ENCODE measurements at regions not wholly inside any gene's neighbourhood (a gene's known extent, or its start where the extent isn't known, plus 50 kb on each side); places are given as distances from the start of the nearest gene placed in this dataset.

DNA sequence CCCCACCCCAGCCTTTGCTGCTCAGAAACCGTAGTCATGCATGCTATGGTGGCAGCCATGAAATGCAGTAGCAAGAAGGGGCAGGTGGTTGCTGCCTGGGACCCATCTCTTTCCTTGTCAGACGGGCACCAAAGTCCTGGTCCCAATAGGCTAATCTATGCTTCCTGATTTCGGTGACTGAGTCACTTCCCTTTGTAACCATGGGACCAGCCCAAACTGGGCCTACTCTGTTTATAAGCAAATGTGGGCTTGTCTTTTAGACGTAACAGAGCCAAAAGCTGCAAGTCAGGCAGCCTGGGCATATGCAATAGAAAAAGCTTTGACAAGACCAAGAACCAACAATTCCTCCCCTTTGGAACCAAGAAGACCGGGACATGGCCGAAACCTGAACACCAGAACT, 99.1 kb upstream of the RBBP6 start:
- Histone ChIP-seq H2AK9ac (replicated peaks; ENCODE audit: low read depth, low read length, poor library complexity) (no peak overlapping the region), H4K20me1 (ENCODE audit: insufficient read depth, low read length) (no peaks in the 10 kb centered on the region), H3K36me3 (ENCODE audit: control insufficient read depth, insufficient read depth, low read length) (no peaks in the 10 kb centered on the region), H3K4ac (ENCODE audit: low read depth, low read length) (no peak overlapping the region), H3K79me1 (ENCODE audit: low read depth in 1 of 2, low read length in 2 of 2) (no peaks in the 10 kb centered on the region), H4K5ac (ENCODE audit: low read depth, low read length) (no peak overlapping the region), H3K4me3 (ENCODE audit: insufficient read depth, low read depth, low read length) (no peak overlapping the region), H3K9me3 (ENCODE audit: control insufficient read depth, insufficient read depth, low read length) (no peaks in the 10 kb centered on the region), H2BK5ac (ENCODE audit: low read depth, low read length, poor library complexity, severe bottlenecking) (no peak overlapping the region), H3K27ac (ENCODE audit: insufficient read depth, low read length) (no peak overlapping the region), H4K8ac (ENCODE audit: low read depth in 2 of 2, low read length in 2 of 2) (no peak overlapping the region), H3K9ac (ENCODE audit: low read depth, low read length) (no peak overlapping the region), H4K91ac (ENCODE audit: insufficient read depth, low read depth, low read length) (no peak overlapping the region), H2AK5ac (ENCODE audit: low read depth, low read length) (no peak overlapping the region), H3K9me1 (ENCODE audit: insufficient read depth, low read length) (no peaks in the 10 kb centered on the region), H3K23ac (ENCODE audit: low read depth, low read length) (no peak overlapping the region), H3K27me3 (ENCODE audit: control insufficient read depth, insufficient read depth, low read length) (no peaks in the 10 kb centered on the region), H3K14ac (replicated peaks; ENCODE audit: low read depth, low read length) (no peak overlapping the region), H3K4me2 (ENCODE audit: low read depth, low read length) (no peak overlapping the region), H2AFZ (replicated peaks; ENCODE audit: low read length, poor library complexity) (no peak overlapping the region), H2BK20ac (ENCODE audit: low read depth, low read length) (no peak overlapping the region), H3K56ac (ENCODE audit: extremely low read depth, insufficient read depth, low read length) (no peak overlapping the region), H2BK15ac (ENCODE audit: low read depth, low read length) (no peak overlapping the region), H2BK120ac (ENCODE audit: low read depth, low read length) (no peak overlapping the region), H3K18ac (ENCODE audit: low read depth, low read length) (no peak overlapping the region), H3K4me1 (ENCODE audit: control insufficient read depth, insufficient read depth, low read length) (no peaks in the 10 kb centered on the region)
- dilution Hi-C loops (cut with HindIII; ENCODE audit: low sequenced_read_pairs, unreplicated experiment), result no loop called here
- WGBS, 2 experiments (ENCODE audit: extremely low coverage in 2 of 2, insufficient read length in 1 of 2), result 60% methylated on average over 1 of the region's 6 CpGs; no CpG with 5 or more reads in 1 of the 2 experiments
- no peak for TF ChIP-seq RFX5 (IDR thresholded peaks at IDR 0.05; ENCODE audit: low read depth, low read length)
- no peak for TF ChIP-seq RAD21 (IDR thresholded peaks at IDR 0.05; ENCODE audit: low read length)
- TF ChIP-seq FOS (IDR thresholded peaks at IDR 0.05; ENCODE audit: low read depth, low read length), result no peak
- TF ChIP-seq NFE2L2 (IDR thresholded peaks at IDR 0.05; ENCODE audit: low read depth, low read length), result no peak
- TF ChIP-seq BHLHE40 (IDR thresholded peaks at IDR 0.05; ENCODE audit: low read depth, low read length), result no peak
- no peak for TF ChIP-seq MAZ (IDR thresholded peaks at IDR 0.05; ENCODE audit: borderline replicate concordance, low read depth, low read length)
- TF ChIP-seq MAFK (IDR thresholded peaks at IDR 0.05; ENCODE audit: low read depth, low read length), result no peak
- TF ChIP-seq CHD1 (IDR thresholded peaks at IDR 0.05; ENCODE audit: low read depth, low read length), result no peak
- TF ChIP-seq RCOR1 (IDR thresholded peaks at IDR 0.05; ENCODE audit: insufficient replicate concordance, low read length), result no peak
- in situ Hi-C loops (cut with MboI; ENCODE audit: low sequenced_read_pairs), result no loop called here
- DNase-seq, result no peak
- ChIA-PET CTCF (interaction anchor here (0.6 kb wide), 2 partner anchors 46 to 65 kb away, joined by 3 to 7 read pairs; no protein-coding TSS in a partner anchor), POLR2A (ENCODE audit: unreplicated experiment) (no interaction called here)
- ATAC-seq (ENCODE audit: low read depth), result no peak
- BruUV-seq (replicated peaks), result no TSS peak
- intact Hi-C loops (cut with micrococcal nuclease), result no loop called here

Measured in IMR-90 (cell line).